ENCODE measurements at regions not wholly inside any gene's neighbourhood (a gene's known extent, or its start where the extent isn't known, plus 50 kb on each side); places are given as distances from the start of the nearest gene placed in this dataset.

DNA sequence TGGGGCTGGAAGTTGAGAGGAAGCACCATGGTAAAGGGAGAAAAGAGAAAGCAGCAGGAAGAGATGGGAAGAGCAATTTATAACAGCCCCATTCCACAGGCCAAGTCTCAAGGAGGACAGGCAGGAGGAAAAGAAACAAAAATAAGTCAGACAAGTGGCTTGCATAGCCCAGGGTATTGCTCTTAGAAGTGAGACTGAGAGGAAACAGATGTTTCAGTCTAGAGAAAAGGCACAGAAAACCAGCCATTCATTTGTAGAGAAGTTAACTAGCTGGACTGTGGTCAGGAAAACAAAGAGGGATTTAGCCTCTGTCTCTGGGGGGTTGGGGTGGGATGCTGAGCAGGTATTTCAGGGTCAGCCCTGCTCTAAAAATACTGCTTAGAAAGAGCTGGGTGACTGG lies 175.0 kb upstream of the ARHGEF9 start:
- Histone ChIP-seq H3K36me3 (replicated peaks in 1 of 2; ENCODE audit: control insufficient read depth in 1 of 2, insufficient read depth in 2 of 2, low read length in 2 of 2) (no peaks in the 10 kb centered on the region), H3K9ac (ENCODE audit: insufficient read depth, low read depth, low read length) (no peak overlapping the region), H3K4me3 (replicated peaks in 1 of 3; ENCODE audit: insufficient read depth in 1 of 3, low read depth in 2 of 3, low read length in 3 of 3) (no peak overlapping the region), H3K27ac (ENCODE audit: extremely low read length, insufficient read depth, low read length) (no peak overlapping the region), H3K4me2 (ENCODE audit: low read depth, low read length) (no peak overlapping the region), H4K20me1 (ENCODE audit: insufficient read depth, low read length) (no peaks in the 10 kb centered on the region), H3K4me1 (ENCODE audit: insufficient read depth, low read length) (no peaks in the 10 kb centered on the region), H3K27me3 (ENCODE audit: control insufficient read depth in 1 of 2, insufficient read depth in 2 of 2, low read length in 2 of 2) (no peaks in the 10 kb centered on the region), H3K9me3 (ENCODE audit: low read length) (peaks cover 31% of the 10 kb centered on the region), H2AFZ (ENCODE audit: low read length) (no peak overlapping the region), H3K79me2 (ENCODE audit: insufficient read depth, low read length) (no peaks in the 10 kb centered on the region)
- POLR2A ChIA-PET = no interaction called here
- no TSS peak for BruUV-seq (replicated peaks)
- TF ChIP-seq, protein P1, sequence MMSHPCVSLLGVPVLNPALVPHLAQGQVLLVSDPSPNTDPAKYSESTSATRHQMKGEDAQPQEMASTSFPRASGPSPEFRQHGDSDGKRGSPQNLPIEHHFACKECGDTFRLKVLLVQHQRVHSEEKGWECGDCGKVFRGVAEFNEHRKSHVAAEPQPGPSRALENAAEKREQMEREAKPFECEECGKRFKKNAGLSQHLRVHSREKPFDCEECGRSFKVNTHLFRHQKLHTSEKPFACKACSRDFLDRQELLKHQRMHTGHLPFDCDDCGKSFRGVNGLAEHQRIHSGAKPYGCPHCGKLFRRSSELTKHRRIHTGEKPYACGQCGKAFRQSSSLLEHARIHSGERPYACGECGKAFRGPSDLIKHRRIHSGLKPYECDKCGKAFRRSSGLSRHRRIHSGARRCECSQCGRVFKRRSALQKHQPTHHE (CRISPR knock-in tag; IDR thresholded peaks at IDR 0.05; ENCODE audit: borderline replicate concordance) = no peak
- CTCF ChIA-PET (ENCODE audit: low intra/inter-chr PET ratio, low total read pairs) = no interaction called here
- ATAC-seq (no peak), DNase-seq (ENCODE audit: low spot score) (no peak), FAIRE-seq (no peak)
- in situ Hi-C loops (cut with HindIII; ENCODE audit: extremely low pct_ligation_motif_present, low pct_unique_long_range_greater_than_20kb) = no loop called here
- intact Hi-C loops (cut with micrococcal nuclease; ENCODE audit: unreplicated experiment) = no loop called here

DNA sequence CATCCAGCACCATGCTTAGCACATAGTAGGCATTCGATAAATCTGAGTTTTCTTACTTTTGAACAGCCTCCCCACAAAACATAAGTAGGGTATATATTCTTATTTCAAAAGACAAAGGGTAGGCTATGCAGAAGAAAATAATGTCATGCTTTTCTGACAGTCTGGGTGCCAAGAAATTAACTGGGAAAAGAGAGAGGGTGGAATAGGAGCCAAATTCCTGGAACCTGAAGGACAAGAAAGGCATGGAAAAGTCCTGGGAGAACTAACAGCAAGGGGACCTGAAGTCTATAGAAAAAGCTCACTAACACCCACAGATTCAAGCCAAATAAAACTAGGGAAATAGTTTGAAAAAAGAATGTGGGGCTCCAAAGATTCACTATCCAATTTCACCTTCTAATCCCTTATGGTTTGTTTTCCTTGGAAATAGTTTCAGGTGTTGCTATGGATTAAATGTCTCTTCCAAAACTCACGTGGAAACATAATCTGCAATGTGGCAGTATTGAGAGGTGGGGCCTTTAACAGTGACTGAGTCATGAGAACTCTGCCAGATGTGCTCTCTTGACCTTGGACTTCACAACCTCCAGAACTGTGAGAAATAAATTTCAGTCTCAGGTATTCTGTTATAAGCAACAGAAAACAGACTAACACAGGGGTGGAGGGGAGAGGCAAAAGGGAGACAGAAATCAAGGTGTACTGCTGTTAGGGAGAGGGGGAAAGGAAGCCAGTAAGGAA lies 173.3 kb upstream of the ARHGEF9 start:
- Histone ChIP-seq H2AFZ (ENCODE audit: low read length) (no peak overlapping the region), H3K4me2 (ENCODE audit: low read depth, low read length) (no peak overlapping the region), H3K9ac (ENCODE audit: insufficient read depth, low read depth, low read length) (no peak overlapping the region), H3K36me3 (replicated peaks in 1 of 2; ENCODE audit: control insufficient read depth in 1 of 2, insufficient read depth in 2 of 2, low read length in 2 of 2) (no peaks in the 10 kb centered on the region), H3K27ac (ENCODE audit: extremely low read length, insufficient read depth, low read length) (no peak overlapping the region), H3K4me1 (ENCODE audit: insufficient read depth, low read length) (no peaks in the 10 kb centered on the region), H3K79me2 (ENCODE audit: insufficient read depth, low read length) (no peaks in the 10 kb centered on the region), H3K27me3 (ENCODE audit: control insufficient read depth in 1 of 2, insufficient read depth in 2 of 2, low read length in 2 of 2) (no peaks in the 10 kb centered on the region), H3K9me3 (ENCODE audit: low read length) (peaks cover 28% of the 10 kb centered on the region), H4K20me1 (ENCODE audit: insufficient read depth, low read length) (no peaks in the 10 kb centered on the region), H3K4me3 (replicated peaks in 1 of 3; ENCODE audit: insufficient read depth in 1 of 3, low read depth in 2 of 3, low read length in 3 of 3) (no peak overlapping the region)
- ChIA-PET CTCF (ENCODE audit: low intra/inter-chr PET ratio, low total read pairs) (no interaction called here), POLR2A (no interaction called here)
- in situ Hi-C loops (cut with HindIII; ENCODE audit: extremely low pct_ligation_motif_present, low pct_unique_long_range_greater_than_20kb) (no loop called here), intact Hi-C loops (cut with micrococcal nuclease; ENCODE audit: unreplicated experiment) (no loop called here)
- FAIRE-seq (no peak), DNase-seq (ENCODE audit: low spot score) (no peak), ATAC-seq (no peak)
- 2% methylated on average over 2 of the region's 2 CpGs for WGBS (ENCODE audit: low lambda C conversion rate)
- no TSS peak for BruUV-seq (replicated peaks)
- TF ChIP-seq ARNT (IDR thresholded peaks at IDR 0.05) (no peak), CHD2 (IDR thresholded peaks at IDR 0.05; ENCODE audit: low read depth, low read length) (no peak)
- TF ChIP-seq, protein P2, sequence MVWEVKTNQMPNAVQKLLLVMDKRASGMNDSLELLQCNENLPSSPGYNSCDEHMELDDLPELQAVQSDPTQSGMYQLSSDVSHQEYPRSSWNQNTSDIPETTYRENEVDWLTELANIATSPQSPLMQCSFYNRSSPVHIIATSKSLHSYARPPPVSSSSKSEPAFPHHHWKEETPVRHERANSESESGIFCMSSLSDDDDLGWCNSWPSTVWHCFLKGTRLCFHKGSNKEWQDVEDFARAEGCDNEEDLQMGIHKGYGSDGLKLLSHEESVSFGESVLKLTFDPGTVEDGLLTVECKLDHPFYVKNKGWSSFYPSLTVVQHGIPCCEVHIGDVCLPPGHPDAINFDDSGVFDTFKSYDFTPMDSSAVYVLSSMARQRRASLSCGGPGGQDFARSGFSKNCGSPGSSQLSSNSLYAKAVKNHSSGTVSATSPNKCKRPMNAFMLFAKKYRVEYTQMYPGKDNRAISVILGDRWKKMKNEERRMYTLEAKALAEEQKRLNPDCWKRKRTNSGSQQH (CRISPR knock-in tag; IDR thresholded peaks at IDR 0.05; ENCODE audit: low read depth) = no peak
- TF ChIP-seq, protein P3, sequence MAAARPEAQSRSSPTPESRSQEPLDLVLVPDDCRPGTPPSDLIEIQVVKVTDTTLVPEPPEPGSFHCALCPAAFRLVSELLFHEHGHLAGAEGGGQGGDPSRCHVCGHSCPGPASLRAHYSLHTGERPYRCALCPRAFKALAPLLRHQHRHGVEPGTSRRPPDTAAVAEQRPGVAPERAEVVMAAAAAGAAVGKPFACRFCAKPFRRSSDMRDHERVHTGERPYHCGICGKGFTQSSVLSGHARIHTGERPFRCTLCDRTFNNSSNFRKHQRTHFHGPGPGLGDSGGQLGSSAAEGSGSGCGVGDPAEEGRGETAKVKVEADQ (CRISPR knock-in tag; IDR thresholded peaks at IDR 0.05; ENCODE audit: borderline replicate concordance) = no peak

All from HepG2 (cell line).